Inflammatory macrophage (primary cell): ENCODE measurements at regions not wholly inside any gene's neighbourhood (a gene's known extent, or its start where the extent isn't known, plus 50 kb on each side); places are given as distances from the start of the nearest gene placed in this dataset.

Experiments used
- DNase-seq, 2 donors: peaks; one replicate each; pipeline ENCODE4 v3.0.0-alpha.2; 2020 to 2022

- no peak for DNase-seq
Observed at GRCh38 chr13:67771106-67771505, 541.0 kb upstream of the PCDH9 start.

- DNase-seq: no peak
Observed at GRCh38 chr13:67769987-67770341, 539.8 kb upstream of the PCDH9 start.

- DNase-seq: no peak
Observed at GRCh38 chr13:67769063-67769986, 539.2 kb upstream of the PCDH9 start.

GRCh38 chr13:67763984-67764383 is 533.8 kb upstream of the PCDH9 start:
- no peak for DNase-seq

GRCh38 chr13:67763384-67763783 is 533.2 kb upstream of the PCDH9 start:
- no peak for DNase-seq

GRCh38 chr13:67758975-67759374 is 528.8 kb upstream of the PCDH9 start:
- no peak for DNase-seq

- no peak for DNase-seq
Observed at GRCh38 chr13:67754012-67754411, 523.9 kb upstream of the PCDH9 start.

- no peak for DNase-seq
Observed at GRCh38 chr13:67752759-67753158, 522.6 kb upstream of the PCDH9 start.

GRCh38 chr13:67742478-67742877 is 512.3 kb upstream of the PCDH9 start:
- DNase-seq: no peak

- no peak for DNase-seq
Observed at GRCh38 chr13:67740871-67741535, 510.9 kb upstream of the PCDH9 start.

GRCh38 chr13:67736646-67737420 is 506.7 kb upstream of the PCDH9 start:
- DNase-seq: no peak

GRCh38 chr13:67735651-67736050 is 505.5 kb upstream of the PCDH9 start:
- no peak for DNase-seq

- DNase-seq: no peak
Observed at GRCh38 chr13:67726979-67727378, 496.8 kb upstream of the PCDH9 start.

GRCh38 chr13:67725999-67726398 is 495.9 kb upstream of the PCDH9 start:
- DNase-seq: no peak

- no peak for DNase-seq
Observed at GRCh38 chr13:67713571-67713970, 483.4 kb upstream of the PCDH9 start.

GRCh38 chr13:67696775-67697174 is 466.6 kb upstream of the PCDH9 start:
- DNase-seq: no peak

- no peak for DNase-seq
Observed at GRCh38 chr13:67664502-67664901, 434.4 kb upstream of the PCDH9 start.

- no peak for DNase-seq
Observed at GRCh38 chr13:67662997-67663396, 432.9 kb upstream of the PCDH9 start.

- no peak for DNase-seq
Observed at GRCh38 chr13:67652887-67653286, 422.8 kb upstream of the PCDH9 start.

- no peak for DNase-seq
Observed at GRCh38 chr13:67651908-67652465, 421.9 kb upstream of the PCDH9 start.

- DNase-seq: no peak
Observed at GRCh38 chr13:67650471-67650870, 420.3 kb upstream of the PCDH9 start.

GRCh38 chr13:67645874-67646467 is 415.8 kb upstream of the PCDH9 start:
- no peak for DNase-seq
